Activated CD8-positive, alpha-beta memory T cell treated with anti-CD3 and anti-CD28 coated beads for 1 hour (primary cell): ENCODE measurements at regions not wholly inside any gene's neighbourhood (a gene's known extent, or its start where the extent isn't known, plus 50 kb on each side); places are given as distances from the start of the nearest gene placed in this dataset.

Source experiments
- DNase-seq, 2 donors: peaks; one replicate each; pipeline ENCODE4 v3.0.0-alpha.2; 2020; ENCODE audit warnings: low read depth in 1 of 2; ENCODE audit errors: extremely low read depth in 1 of 2

GRCh38 chr4:163621821-163622220 lies 127.3 kb downstream of the TMA16 start:
- DNase-seq = no peak

- DNase-seq = no peak
Measured at GRCh38 chr4:163622379-163623035, 128.0 kb downstream of the TMA16 start.

GRCh38 chr4:163623787-163624186 lies 129.3 kb downstream of the TMA16 start:
- no peak for DNase-seq

- DNase-seq = no peak
Measured at GRCh38 chr4:163624727-163625126, 130.2 kb downstream of the TMA16 start.

- DNase-seq = no peak
Measured at GRCh38 chr4:163631288-163631687, 136.8 kb downstream of the TMA16 start.

GRCh38 chr4:163638909-163639308 lies 144.4 kb downstream of the TMA16 start:
- DNase-seq = no peak

GRCh38 chr4:163649557-163650091 lies 155.1 kb downstream of the TMA16 start:
- DNase-seq = no peak

GRCh38 chr4:163651761-163652160 lies 157.3 kb downstream of the TMA16 start:
- no peak for DNase-seq

GRCh38 chr4:163654621-163655020 lies 160.1 kb downstream of the TMA16 start:
- no peak for DNase-seq

- DNase-seq = no peak
Measured at GRCh38 chr4:163660636-163661035, 166.1 kb downstream of the TMA16 start.

- DNase-seq = no peak
Measured at GRCh38 chr4:163662768-163663167, 168.3 kb downstream of the TMA16 start.

GRCh38 chr4:163663454-163664225 lies 169.2 kb downstream of the TMA16 start:
- DNase-seq = no peak

- no peak for DNase-seq
Measured at GRCh38 chr4:163665101-163665500, 170.6 kb downstream of the TMA16 start.

- DNase-seq = no peak
Measured at GRCh38 chr4:163665521-163666331, 171.2 kb downstream of the TMA16 start.

GRCh38 chr4:163666332-163666873 lies 171.9 kb downstream of the TMA16 start:
- no peak for DNase-seq

GRCh38 chr4:163672751-163673150 lies 178.3 kb downstream of the TMA16 start:
- no peak for DNase-seq

- DNase-seq = no peak
Measured at GRCh38 chr4:163673848-163674697, 179.6 kb downstream of the TMA16 start.

- DNase-seq = no peak
Measured at GRCh38 chr4:163679189-163679588, 184.7 kb downstream of the TMA16 start.

- no peak for DNase-seq
Measured at GRCh38 chr4:163680386-163681098, 186.1 kb downstream of the TMA16 start.
